ENCODE measurements at regions not wholly inside any gene's neighbourhood (a gene's known extent, or its start where the extent isn't known, plus 50 kb on each side); places are given as distances from the start of the nearest gene placed in this dataset.
"Not testable (repeated sequence)": the region's sequence is repeated elsewhere in the genome, so short reads cannot be mapped to it uniquely, and the experiment has no call there.

DNA sequence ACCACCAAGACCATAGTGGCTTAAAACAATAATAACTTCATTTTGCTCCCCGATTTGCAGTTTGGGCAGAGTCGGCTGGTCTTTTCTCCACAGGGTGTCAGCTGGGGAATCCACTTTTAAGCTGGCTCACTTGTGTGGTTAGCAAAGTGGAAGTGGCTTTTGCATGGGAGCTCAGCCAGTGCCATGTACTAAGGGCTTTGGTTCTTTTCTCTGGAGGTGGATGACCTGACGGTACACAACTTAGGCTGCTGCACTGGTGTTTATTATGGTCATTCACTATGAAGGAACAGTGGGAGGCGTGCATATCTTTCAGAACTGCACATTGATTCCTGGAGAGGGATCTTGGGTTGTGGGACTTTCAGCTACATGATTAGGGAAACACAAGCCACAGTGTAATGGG lies 141.0 kb downstream of the OR2B2 start:
- no peak for DNase-seq

DNA sequence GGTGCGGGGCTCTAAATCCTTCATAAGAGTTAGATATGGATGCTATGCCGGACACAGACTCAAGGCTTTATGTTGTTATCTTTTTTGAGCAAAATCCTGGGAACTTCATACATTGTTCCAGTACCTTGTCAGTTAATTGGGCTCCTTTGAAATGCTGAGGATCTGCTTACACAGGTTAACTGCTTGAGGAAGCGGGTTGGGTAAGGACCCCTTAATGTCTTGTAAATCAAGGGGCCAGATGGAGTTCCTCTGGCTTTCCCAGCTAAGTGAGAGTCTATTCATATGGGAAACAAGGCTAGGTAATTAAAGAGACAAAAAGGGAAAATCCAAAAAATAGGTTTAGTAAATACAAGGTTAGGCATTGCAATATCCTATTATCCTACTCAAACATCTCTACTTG lies 141.5 kb downstream of the OR2B2 start:
- no peak for DNase-seq

DNA sequence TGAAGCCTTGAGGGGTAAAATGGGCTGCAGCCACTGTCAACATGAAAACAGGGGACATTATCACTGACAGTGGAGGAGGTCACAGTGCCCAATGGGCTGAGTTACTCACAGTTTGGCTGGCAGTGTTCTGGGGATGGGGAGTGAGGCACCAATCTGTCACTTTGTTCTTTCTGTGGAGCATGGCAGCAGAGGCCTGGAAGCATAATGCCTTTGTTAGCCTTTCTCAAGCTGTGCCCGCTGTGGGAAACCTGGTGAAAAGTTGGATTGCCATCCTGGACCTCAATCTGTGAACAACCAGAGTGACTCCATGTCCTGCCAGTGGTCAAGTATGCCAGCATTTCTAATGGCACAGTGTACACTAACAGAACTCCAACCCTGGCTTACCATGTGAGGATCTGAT lies 143.6 kb downstream of the OR2B2 start:
- no peak for DNase-seq

DNA sequence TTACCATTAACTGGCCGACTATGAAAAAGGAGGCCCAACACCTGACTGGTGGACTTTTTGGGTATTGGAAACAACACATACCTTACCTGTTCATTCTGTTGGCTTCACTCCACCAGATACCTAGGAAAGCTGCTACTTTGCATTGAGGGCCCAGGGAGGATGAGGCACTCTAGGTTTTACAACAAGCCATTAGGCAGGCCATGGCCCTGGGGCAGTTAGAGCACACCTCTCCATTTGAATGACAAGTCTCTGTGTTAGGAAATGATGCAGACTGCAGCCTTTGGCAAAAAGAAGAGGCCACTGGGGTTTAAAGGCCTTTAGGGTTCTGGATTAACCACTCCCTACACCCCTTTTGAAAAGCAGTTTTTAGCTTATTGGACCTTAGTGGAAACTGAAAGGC lies 144.3 kb downstream of the OR2B2 start:
- DNase-seq = no peak

GRCh38 chr6:27766405-27766804 lies 145.8 kb downstream of the OR2B2 start:
- DNase-seq = no peak

GRCh38 chr6:27765028-27765590 lies 147.1 kb downstream of the OR2B2 start:
- DNase-seq = no peak

DNA sequence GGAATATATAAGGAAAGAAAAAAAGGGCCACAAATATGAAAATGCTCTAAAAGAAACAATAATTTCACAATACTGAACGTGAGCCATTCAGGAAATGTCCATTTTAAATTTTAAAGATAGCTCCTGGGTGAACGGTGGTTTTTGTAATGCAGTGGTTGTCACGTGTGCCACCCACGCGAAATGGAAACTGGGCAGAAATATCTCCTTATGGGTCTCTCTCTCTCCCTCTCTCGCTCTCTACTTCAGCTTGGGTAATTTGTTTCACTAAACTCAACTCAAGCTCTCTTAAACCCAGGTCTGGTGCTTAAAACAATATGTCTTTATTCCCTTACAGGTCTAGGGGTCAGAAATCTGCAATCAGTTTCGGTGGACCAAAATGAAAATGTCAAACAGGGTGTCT lies 150.8 kb downstream of the OR2B2 start:
- DNase-seq = no peak

- DNase-seq = no peak
Observed at GRCh38 chr6:27760464-27760863, 151.7 kb downstream of the OR2B2 start.

GRCh38 chr6:27759930-27760329 lies 152.3 kb downstream of the OR2B2 start:
- no peak for DNase-seq

GRCh38 chr6:27758491-27758890 lies 153.7 kb downstream of the OR2B2 start:
- DNase-seq = no peak

DNA sequence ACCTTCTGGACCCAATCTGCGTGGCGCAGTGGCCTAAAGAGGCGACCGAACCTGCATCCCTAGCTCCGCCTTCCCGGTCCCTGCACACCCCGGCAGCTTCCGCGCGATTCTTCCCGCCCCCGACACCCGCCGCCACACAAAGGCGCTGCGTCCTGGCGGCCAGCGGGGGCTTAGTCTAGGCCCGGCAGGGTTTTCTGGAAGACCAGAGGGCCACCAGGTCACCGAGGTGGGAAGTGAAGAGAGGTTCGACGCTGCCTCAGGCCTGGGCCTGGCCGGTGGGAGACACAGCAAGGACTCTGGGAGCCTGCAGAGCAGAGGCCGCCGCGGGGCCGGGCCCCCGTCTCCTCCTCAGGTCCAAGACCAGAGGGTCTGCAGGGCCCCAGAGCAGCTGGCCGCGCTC lies 154.9 kb downstream of the OR2B2 start:
- peak; percentile 81 for DNase-seq

GRCh38 chr6:27755768-27756167 lies 156.4 kb downstream of the OR2B2 start:
- DNase-seq = no peak

GRCh38 chr6:27754408-27754782 lies 157.8 kb downstream of the OR2B2 start:
- no peak for DNase-seq

DNA sequence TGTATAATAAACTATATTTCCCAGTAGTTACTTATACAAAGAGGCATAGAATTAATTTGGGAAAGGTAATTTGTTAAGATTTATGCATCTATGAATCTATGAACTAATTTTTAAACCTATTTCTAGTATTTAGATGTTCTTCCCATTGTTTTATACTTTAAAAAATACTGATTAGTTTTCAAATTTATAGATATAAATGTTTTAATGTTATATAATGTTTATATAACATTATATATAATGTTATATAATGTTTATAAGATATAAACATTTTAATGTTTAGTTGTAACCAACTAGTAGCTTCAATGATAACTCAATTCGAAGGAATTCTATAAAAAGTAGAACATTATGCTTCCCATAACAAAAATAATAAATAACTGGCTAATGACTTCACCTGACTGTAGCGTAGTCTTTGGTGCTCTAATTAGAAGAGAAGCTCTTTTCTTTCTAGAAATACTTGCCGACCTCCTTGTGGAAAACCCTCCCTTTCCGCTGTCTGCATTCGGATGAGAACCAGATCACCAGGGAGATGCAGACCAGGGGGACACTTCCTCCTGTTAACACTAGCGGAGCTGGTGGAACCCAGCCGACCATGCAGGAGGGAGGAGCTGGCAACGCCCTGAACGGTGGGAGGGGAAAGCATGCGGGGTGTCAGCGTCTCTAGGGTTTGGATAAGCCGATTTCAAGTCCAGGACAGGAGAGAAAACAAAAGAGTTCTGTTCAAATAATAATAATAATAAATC lies 158.4 kb downstream of the OR2B2 start:
- peak; percentile 86 for DNase-seq

DNA sequence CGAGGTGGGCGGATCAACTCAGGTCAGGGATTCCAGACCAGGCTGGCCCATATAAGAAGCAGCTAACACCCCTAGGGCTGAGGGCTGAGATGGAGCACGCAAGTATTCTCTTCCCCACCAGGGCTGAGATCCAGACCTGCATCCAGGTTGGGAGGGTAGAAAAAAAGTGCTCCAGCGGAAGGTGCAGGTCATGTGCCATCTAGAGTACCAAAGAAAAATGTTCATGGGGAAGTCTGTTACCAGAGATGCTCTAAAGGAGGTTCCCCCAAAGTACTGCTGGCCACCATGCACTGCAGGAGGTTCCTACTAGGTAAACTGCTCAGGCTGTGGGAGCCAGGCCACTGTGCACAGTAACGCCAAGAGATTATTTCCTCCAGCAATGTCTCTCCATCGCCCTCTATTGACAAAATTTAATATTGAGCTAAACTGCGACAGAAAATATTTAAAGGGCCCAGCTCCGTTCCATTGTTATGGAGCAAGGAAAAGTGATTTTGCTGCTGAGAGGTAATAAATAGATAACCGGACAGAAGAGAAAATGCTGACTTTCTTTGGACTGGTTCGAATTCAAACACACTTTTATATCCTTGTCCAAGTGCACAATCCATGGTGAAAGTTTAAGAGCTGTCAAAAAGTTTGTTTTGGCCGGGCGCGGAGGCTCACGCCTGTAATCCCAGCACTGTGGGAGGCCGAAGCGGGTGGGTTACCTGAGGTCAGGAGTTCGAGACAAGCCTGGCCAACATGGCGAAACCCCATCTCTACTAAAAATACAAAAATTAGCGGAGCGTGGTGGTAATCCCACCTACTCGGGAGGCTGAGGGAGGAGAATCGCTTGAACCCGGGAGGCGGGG lies 159.9 kb downstream of the OR2B2 start:
- DNase-seq = peak; percentile 66

DNA sequence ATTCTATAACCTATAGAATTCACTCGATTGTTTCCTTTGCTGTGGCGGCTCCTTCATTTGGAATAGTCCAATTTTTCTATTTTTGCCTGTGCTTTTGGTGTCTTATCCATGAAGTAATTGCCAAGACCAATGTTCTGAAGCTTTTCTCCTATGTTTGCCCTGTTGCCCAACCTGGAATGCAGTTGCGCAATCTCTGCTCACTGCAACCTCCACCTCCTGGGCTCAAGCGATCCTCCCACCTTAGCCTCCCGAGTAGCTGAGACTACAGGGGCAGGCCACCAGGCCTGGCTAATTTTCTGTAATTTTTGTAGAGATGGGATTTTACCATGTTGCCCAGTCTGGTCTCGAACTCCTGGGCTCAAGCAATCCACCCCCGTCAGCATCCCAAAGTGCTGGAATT lies 163.5 kb downstream of the OR2B2 start:
- DNase-seq = no peak

DNA sequence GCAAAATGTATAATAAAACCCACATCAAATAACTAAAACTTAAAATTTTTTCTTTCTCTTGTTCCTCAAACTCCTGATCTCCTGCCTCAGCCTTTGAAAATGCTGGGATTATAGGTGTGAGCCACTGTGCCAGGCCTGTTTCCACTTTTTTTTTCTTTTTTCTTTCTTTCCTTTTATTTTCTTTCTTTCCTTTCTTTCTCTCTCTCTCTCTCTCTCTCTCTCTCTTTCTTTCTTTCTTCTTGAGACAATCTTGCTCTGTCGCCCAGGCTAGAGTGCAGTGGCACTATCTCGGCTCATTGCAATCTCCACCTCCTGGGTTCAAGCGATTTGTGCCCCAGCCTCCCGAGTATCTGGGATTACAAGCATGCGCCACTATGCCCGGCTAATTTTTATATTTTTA lies 164.6 kb downstream of the OR2B2 start:
- no peak for DNase-seq

GRCh38 chr6:27746860-27747259 lies 165.3 kb downstream of the OR2B2 start:
- DNase-seq = not testable (repeated sequence)

GRCh38 chr6:27743787-27744186 lies 168.4 kb downstream of the OR2B2 start:
- no peak for DNase-seq

GRCh38 chr6:27742833-27743573 lies 169.2 kb downstream of the OR2B2 start:
- DNase-seq = no peak

- not testable (repeated sequence) for DNase-seq
Observed at GRCh38 chr6:27739902-27740301, 172.3 kb downstream of the OR2B2 start.

DNA sequence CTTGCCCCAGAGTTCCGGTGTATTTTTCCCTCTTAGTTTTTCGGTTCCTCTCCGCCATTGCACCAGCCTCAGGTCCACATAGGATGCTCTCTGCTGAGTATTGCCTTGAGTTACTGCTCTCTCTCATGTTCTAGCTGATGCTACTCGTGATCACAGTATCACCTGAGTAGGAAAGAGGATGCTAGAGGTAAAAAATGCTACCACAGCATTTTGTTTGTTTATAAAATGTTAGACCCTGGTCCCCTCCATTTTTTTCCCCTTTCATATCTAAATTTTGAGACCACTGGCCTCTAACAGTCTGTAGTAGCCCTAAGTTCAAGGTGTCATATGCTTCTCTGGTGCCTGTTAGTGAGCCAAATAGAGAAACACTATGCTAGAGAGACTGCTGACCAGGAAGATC lies 175.5 kb downstream of the OR2B2 start:
- DNase-seq = no peak

GRCh38 chr6:27728442-27728841 lies 183.8 kb downstream of the OR2B2 start:
- DNase-seq = no peak
